ENCODE measurements at regions not wholly inside any gene's neighbourhood (a gene's known extent, or its start where the extent isn't known, plus 50 kb on each side); places are given as distances from the start of the nearest gene placed in this dataset.

DNA sequence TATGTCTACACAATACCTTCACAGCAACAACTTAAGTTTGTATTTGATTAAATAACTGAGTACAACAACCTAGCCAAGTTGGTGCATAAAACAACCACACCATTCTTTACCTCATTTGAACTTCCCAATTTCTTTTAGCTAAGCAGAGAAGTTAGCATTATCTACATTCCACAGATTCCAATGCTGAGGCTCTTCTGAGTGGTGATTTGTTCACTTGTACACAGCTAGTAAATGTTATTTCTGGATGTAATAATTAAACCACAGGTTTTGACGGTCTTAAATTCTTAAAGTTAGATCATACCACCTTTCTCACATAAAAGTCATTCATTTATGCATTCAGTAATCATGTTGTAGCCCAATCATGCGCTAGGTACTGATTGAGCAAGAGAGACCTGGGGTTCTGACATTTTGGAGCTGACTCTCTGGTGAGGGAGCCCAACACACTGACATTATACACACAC, 102.5 kb downstream of the SST start:
- no peak overlapping the region for H3K27ac Mint-ChIP-seq
- POLR2A ChIA-PET = no interaction called here
- no peaks in the 10 kb centered on the region for H3K9me3 Mint-ChIP-seq

DNA sequence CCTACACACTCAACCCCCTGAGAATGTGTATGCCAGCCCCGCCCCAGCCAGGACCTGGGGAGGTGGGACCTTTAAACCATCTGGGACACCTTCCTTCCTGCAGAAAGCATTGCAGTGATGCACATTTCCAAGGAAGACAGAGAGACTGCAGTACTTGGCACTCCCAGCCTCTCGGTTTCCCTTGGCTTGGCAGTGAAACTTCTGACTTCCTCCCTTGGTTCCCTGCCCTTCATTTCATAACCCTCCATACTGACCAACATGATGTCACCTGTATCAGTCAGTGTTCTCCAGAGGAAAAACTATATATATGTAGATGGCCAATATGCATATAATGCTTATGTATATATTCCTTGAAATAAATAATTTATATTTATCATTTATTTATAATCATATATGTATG, 103.2 kb downstream of the SST start:
- Mint-ChIP-seq H3K4me3 (no peak overlapping the region), H3K36me3 (ENCODE audit: low read depth) (no peaks in the 10 kb centered on the region), H3K9me3 (no peaks in the 10 kb centered on the region), H3K27me3 (peaks cover 7% of the 10 kb centered on the region), H3K4me1 (no peaks in the 10 kb centered on the region), H3K27ac (no peak overlapping the region)
- ATAC-seq (ENCODE audit: low read depth) (no peak), DNase-seq (no peak)
- POLR2A ChIA-PET = no interaction called here
- CTCF ChIA-PET = no interaction called here
- intact Hi-C loops (cut with micrococcal nuclease) = no loop called here
- TF ChIP-seq, protein P1, sequence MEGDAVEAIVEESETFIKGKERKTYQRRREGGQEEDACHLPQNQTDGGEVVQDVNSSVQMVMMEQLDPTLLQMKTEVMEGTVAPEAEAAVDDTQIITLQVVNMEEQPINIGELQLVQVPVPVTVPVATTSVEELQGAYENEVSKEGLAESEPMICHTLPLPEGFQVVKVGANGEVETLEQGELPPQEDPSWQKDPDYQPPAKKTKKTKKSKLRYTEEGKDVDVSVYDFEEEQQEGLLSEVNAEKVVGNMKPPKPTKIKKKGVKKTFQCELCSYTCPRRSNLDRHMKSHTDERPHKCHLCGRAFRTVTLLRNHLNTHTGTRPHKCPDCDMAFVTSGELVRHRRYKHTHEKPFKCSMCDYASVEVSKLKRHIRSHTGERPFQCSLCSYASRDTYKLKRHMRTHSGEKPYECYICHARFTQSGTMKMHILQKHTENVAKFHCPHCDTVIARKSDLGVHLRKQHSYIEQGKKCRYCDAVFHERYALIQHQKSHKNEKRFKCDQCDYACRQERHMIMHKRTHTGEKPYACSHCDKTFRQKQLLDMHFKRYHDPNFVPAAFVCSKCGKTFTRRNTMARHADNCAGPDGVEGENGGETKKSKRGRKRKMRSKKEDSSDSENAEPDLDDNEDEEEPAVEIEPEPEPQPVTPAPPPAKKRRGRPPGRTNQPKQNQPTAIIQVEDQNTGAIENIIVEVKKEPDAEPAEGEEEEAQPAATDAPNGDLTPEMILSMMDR (IDR thresholded peaks at IDR 0.05) = no peak

More for the DNA sequence above, 102.5 kb downstream of the SST start:
- peaks cover 7% of the 10 kb centered on the region for H3K27me3 Mint-ChIP-seq
- DNase-seq (no peak), ATAC-seq (ENCODE audit: low read depth) (no peak)
- TF ChIP-seq, protein P1 (IDR thresholded peaks at IDR 0.05) = no peak
- H3K4me3 Mint-ChIP-seq = no peak overlapping the region
- no peaks in the 10 kb centered on the region for H3K4me1 Mint-ChIP-seq
- H3K36me3 Mint-ChIP-seq (ENCODE audit: low read depth) = no peaks in the 10 kb centered on the region
- intact Hi-C loops (cut with micrococcal nuclease) = no loop called here
- CTCF ChIA-PET = no interaction called here

DNA sequence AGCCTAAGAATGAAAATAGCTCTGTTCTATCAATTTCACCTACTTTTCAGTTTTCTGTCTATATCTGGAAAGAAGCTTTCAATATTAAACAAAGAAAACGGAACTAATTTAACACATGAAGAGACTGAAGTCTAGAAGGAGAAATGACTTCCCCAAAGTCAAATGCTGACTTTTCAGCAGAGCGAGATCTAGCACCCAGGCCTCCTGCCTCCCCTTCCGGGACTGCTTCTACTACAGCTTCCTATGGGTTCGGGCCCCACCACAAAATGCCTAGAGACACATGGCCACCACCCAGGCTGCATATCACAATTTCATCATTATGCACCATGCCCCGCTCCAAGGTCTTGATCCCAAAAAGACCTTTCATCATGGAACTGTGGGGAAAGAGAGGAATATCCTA, 104.5 kb downstream of the SST start:
- Mint-ChIP-seq H3K4me1 (no peaks in the 10 kb centered on the region), H3K4me3 (no peak overlapping the region), H3K27me3 (peaks cover 7% of the 10 kb centered on the region), H3K36me3 (ENCODE audit: low read depth) (no peaks in the 10 kb centered on the region), H3K9me3 (no peaks in the 10 kb centered on the region), H3K27ac (no peak overlapping the region)
- intact Hi-C loops (cut with micrococcal nuclease) = no loop called here
- CTCF ChIA-PET = no interaction called here
- POLR2A ChIA-PET = no interaction called here
- TF ChIP-seq, protein P1 (IDR thresholded peaks at IDR 0.05) = no peak
- ATAC-seq (ENCODE audit: low read depth) (no peak), DNase-seq (no peak)

DNA sequence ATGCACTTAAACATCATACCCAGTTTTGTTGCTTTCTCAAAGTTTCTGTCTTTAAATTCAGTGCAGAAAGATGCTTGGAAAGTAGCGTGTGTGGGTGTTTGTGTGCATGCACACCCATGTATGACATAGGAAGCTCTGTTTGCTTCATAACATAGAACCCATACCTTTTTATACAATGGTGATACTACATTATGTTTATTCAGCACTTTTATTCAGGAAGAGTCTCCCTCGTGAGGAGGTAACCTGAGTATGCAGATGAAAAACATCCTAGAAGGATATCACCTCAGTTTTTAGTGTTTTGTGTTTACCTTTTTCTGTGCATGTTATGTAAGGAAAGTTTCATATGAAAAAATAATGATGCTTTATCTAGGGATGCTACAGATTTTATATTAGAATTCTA, 111.2 kb downstream of the SST start:
- Mint-ChIP-seq H3K27me3 (peaks cover 5% of the 10 kb centered on the region), H3K27ac (no peak overlapping the region), H3K4me1 (no peaks in the 10 kb centered on the region), H3K4me3 (no peak overlapping the region), H3K9me3 (no peaks in the 10 kb centered on the region), H3K36me3 (ENCODE audit: low read depth) (no peaks in the 10 kb centered on the region)
- CTCF ChIA-PET = no interaction called here
- DNase-seq = no peak
- intact Hi-C loops (cut with micrococcal nuclease) = no loop called here
- TF ChIP-seq, protein P1 (IDR thresholded peaks at IDR 0.05) = no peak
- ATAC-seq (ENCODE audit: low read depth) = no peak
- POLR2A ChIA-PET = no interaction called here

DNA sequence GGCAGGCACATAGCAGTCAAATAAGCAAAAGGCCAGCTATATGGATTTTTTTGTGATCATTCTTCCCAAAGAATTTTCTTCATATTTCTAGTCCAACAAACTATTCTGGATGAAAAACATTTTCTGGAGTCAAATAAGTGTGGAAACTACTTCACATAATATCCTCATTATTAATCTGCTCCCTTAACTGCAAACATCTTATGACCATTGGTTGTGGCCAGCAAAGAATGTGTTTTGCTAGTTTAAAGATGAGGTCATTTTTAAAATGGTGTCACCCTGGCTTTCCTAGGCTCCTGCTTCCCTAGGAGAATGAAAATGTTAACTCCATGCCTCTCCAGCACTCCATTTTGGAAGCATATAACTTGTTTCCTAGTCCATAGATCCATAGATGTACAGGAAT, 118.8 kb downstream of the SST start:
- ATAC-seq (ENCODE audit: low read depth) (no peak), DNase-seq (no peak)
- H3K27me3 Mint-ChIP-seq = peaks cover 13% of the 10 kb centered on the region
- intact Hi-C loops (cut with micrococcal nuclease) = no loop called here
- no peaks in the 10 kb centered on the region for H3K36me3 Mint-ChIP-seq (ENCODE audit: low read depth)
- ChIA-PET CTCF (no interaction called here), POLR2A (no interaction called here)
- no peak overlapping the region for H3K27ac Mint-ChIP-seq
- H3K9me3 Mint-ChIP-seq = no peaks in the 10 kb centered on the region
- H3K4me3 Mint-ChIP-seq = no peak overlapping the region
- H3K4me1 Mint-ChIP-seq = no peaks in the 10 kb centered on the region
- TF ChIP-seq, protein P1 (IDR thresholded peaks at IDR 0.05) = no peak

Data from activated B cell treated with CpG ODN at 0.5 μM for 24 hours (primary cell).